HEK293 (cell line): ENCODE measurements at regions not wholly inside any gene's neighbourhood (a gene's known extent, or its start where the extent isn't known, plus 50 kb on each side); places are given as distances from the start of the nearest gene placed in this dataset.

Experiments
- AEBP2 ChIP-seq: fragments of 450-650 bp; formaldehyde crosslinking; IDR thresholded peaks from 2 replicates; pipeline ENCODE4 v1.5.1; 2016; ENCODE audit warnings: missing biosample characterization, missing genetic modification characterization, borderline replicate concordance
- BCL11B ChIP-seq: fragments of 450-650 bp; formaldehyde crosslinking; IDR thresholded peaks from 2 replicates; pipeline ENCODE4 v1.5.1; 2016; ENCODE audit warnings: low read depth, missing biosample characterization, missing genetic modification characterization
- KLF9 ChIP-seq: fragments of 450-650 bp; formaldehyde crosslinking; IDR thresholded peaks from 2 replicates; pipeline ENCODE4 v1.5.1; 2016; ENCODE audit warnings: missing biosample characterization, missing genetic modification characterization, low read depth
- PRDM2 ChIP-seq: fragments of 450-650 bp; formaldehyde crosslinking; IDR thresholded peaks from 2 replicates; pipeline ENCODE4 v1.5.1; 2016; ENCODE audit warnings: missing biosample characterization, missing genetic modification characterization, borderline replicate concordance
- RBAK ChIP-seq: fragments of 450-650 bp; formaldehyde crosslinking; IDR thresholded peaks from 2 replicates; pipeline ENCODE4 v1.5.1; 2016; ENCODE audit warnings: missing biosample characterization, missing genetic modification characterization
- ZBTB17 ChIP-seq: fragments of 450-650 bp; formaldehyde crosslinking; IDR thresholded peaks from 2 replicates; pipeline ENCODE4 v1.5.1; 2016; ENCODE audit warnings: missing biosample characterization, missing genetic modification characterization
- ZBTB20 ChIP-seq: fragments of 450-650 bp; formaldehyde crosslinking; IDR thresholded peaks from 2 replicates; pipeline ENCODE4 v1.5.1; 2016; ENCODE audit warnings: missing biosample characterization, missing genetic modification characterization
- ZNF366 ChIP-seq: fragments of 450-650 bp; formaldehyde crosslinking; conservative IDR thresholded peaks from 2 replicates; pipeline ENCODE4 v1.5.1; 2016; ENCODE audit warnings: missing biosample characterization, missing genetic modification characterization
- ZNF398 ChIP-seq: fragments of 450-650 bp; formaldehyde crosslinking; IDR thresholded peaks from 2 replicates; pipeline ENCODE4 v1.5.1; 2017; ENCODE audit warnings: missing biosample characterization, missing genetic modification characterization
- ZNF501 ChIP-seq: fragments of 450-650 bp; formaldehyde crosslinking; IDR thresholded peaks from 2 replicates; pipeline ENCODE4 v1.5.1; 2016; ENCODE audit warnings: missing biosample characterization, missing genetic modification characterization
- ZNF596 ChIP-seq: fragments of 450-650 bp; IDR thresholded peaks from 2 replicates; pipeline ENCODE4 v1.5.0; 2018; ENCODE audit warnings: missing biosample characterization, mild to moderate bottlenecking, missing genetic modification characterization, moderate library complexity
- ZNF658 ChIP-seq: fragments of 450-650 bp; formaldehyde crosslinking; IDR thresholded peaks from 2 replicates; pipeline ENCODE4; 2016; ENCODE audit warnings: missing biosample characterization, missing genetic modification characterization
- ZNF670 ChIP-seq: fragments of 450-650 bp; formaldehyde crosslinking; IDR thresholded peaks from 2 replicates; pipeline ENCODE4 v1.5.1; 2016; ENCODE audit warnings: missing biosample characterization, missing genetic modification characterization, low read depth
- ZNF677 ChIP-seq: fragments of 450-650 bp; IDR thresholded peaks from 2 replicates; pipeline ENCODE4 v1.5.0; 2018; ENCODE audit warnings: missing biosample characterization, mild to moderate bottlenecking, missing genetic modification characterization, moderate library complexity
- ZNF777 ChIP-seq: fragments of 450-650 bp; formaldehyde crosslinking; IDR thresholded peaks from 2 replicates; pipeline ENCODE4 v1.5.1; 2017; ENCODE audit warnings: missing biosample characterization, missing genetic modification characterization, borderline replicate concordance
- ZNF791 ChIP-seq: fragments of 450-650 bp; formaldehyde crosslinking; IDR thresholded peaks from 2 replicates; pipeline ENCODE4 v1.5.1; 2016; ENCODE audit warnings: missing biosample characterization, missing genetic modification characterization
- ZSCAN30 ChIP-seq: fragments of 450-650 bp; IDR thresholded peaks from 2 replicates; pipeline ENCODE4 v1.5.1; 2018; ENCODE audit warnings: missing biosample characterization, mild to moderate bottlenecking, missing genetic modification characterization, moderate library complexity
- TF ChIP-seq, protein P1 (sequence below): fragments of 450-650 bp; formaldehyde crosslinking; IDR thresholded peaks from 2 replicates; pipeline ENCODE4 v1.5.1; 2016; ENCODE audit warnings: missing biosample characterization, missing genetic modification characterization
- TF ChIP-seq, protein P2 (sequence below): fragments of 450-650 bp; formaldehyde crosslinking; conservative IDR thresholded peaks from 2 replicates; pipeline ENCODE4 v1.5.1; 2016; ENCODE audit warnings: low read depth, missing biosample characterization, missing genetic modification characterization

- TF ChIP-seq KLF9 (tag by site-specific recombination) (0 out of 2 replicates have a peak, but pooled peaks have one; percentile 17), ZNF366 (tag by site-specific recombination) (peak; percentile 95), ZSCAN30 (tag by site-specific recombination) (peak; percentile 41), ZNF777 (no peak), ZNF398 (tag by site-specific recombination) (peak; percentile 81), RBAK (tag by site-specific recombination) (no peak), ZNF596 (tag by site-specific recombination) (peak; percentile 53; the same call in 1 of the 2 replicates), ZNF677 (tag by site-specific recombination) (no peak), ZNF658 (no peak), ZBTB20 (tag by site-specific recombination) (0 out of 2 replicates have a peak, but pooled peaks have one; percentile 29), ZNF791 (tag by site-specific recombination) (no peak), BCL11B (tag by site-specific recombination) (no peak), AEBP2 (tag by site-specific recombination) (no peak), ZNF670 (no peak), ZBTB17 (tag by site-specific recombination) (peak; percentile 91), PRDM2 (tag by site-specific recombination) (no peak), ZNF501 (tag by site-specific recombination) (no peak)
- TF ChIP-seq, protein P1, sequence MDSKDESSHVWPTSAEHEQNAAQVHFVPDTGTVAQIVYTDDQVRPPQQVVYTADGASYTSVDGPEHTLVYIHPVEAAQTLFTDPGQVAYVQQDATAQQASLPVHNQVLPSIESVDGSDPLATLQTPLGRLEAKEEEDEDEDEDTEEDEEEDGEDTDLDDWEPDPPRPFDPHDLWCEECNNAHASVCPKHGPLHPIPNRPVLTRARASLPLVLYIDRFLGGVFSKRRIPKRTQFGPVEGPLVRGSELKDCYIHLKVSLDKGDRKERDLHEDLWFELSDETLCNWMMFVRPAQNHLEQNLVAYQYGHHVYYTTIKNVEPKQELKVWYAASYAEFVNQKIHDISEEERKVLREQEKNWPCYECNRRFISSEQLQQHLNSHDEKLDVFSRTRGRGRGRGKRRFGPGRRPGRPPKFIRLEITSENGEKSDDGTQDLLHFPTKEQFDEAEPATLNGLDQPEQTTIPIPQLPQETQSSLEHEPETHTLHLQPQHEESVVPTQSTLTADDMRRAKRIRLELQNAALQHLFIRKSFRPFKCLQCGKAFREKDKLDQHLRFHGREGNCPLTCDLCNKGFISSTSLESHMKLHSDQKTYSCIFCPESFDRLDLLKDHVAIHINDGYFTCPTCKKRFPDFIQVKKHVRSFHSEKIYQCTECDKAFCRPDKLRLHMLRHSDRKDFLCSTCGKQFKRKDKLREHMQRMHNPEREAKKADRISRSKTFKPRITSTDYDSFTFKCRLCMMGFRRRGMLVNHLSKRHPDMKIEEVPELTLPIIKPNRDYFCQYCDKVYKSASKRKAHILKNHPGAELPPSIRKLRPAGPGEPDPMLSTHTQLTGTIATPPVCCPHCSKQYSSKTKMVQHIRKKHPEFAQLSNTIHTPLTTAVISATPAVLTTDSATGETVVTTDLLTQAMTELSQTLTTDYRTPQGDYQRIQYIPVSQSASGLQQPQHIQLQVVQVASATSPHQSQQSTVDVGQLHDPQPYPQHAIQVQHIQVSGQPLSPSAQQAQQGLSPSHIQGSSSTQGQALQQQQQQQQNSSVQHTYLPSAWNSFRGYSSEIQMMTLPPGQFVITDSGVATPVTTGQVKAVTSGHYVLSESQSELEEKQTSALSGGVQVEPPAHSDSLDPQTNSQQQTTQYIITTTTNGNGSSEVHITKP (tag by site-specific recombination) = peak; percentile 96
- TF ChIP-seq, protein P2, sequence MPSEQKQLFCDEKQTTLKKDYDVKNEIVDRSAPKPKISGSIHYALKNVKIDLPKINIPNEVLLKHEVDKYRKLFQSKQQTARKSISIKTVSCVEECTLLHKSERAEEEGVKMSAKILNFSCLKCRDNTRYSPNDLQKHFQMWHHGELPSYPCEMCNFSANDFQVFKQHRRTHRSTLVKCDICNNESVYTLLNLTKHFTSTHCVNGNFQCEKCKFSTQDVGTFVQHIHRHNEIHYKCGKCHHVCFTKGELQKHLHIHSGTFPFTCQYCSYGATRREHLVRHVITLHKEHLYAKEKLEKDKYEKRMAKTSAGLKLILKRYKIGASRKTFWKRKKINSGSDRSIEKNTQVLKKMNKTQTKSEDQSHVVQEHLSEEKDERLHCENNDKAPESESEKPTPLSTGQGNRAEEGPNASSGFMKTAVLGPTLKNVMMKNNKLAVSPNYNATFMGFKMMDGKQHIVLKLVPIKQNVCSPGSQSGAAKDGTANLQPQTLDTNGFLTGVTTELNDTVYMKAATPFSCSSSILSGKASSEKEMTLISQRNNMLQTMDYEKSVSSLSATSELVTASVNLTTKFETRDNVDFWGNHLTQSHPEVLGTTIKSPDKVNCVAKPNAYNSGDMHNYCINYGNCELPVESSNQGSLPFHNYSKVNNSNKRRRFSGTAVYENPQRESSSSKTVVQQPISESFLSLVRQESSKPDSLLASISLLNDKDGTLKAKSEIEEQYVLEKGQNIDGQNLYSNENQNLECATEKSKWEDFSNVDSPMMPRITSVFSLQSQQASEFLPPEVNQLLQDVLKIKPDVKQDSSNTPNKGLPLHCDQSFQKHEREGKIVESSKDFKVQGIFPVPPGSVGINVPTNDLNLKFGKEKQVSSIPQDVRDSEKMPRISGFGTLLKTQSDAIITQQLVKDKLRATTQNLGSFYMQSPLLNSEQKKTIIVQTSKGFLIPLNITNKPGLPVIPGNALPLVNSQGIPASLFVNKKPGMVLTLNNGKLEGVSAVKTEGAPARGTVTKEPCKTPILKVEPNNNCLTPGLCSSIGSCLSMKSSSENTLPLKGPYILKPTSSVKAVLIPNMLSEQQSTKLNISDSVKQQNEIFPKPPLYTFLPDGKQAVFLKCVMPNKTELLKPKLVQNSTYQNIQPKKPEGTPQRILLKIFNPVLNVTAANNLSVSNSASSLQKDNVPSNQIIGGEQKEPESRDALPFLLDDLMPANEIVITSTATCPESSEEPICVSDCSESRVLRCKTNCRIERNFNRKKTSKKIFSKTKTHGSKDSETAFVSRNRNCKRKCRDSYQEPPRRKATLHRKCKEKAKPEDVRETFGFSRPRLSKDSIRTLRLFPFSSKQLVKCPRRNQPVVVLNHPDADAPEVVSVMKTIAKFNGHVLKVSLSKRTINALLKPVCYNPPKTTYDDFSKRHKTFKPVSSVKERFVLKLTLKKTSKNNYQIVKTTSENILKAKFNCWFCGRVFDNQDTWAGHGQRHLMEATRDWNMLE (tag by site-specific recombination) = peak; percentile 32
Measured at GRCh38 chr2:12303181-12304030, 413.3 kb upstream of the TRIB2 start (continued).
